Lower leg skin (tissue), 4 donors: ENCODE measurements at regions not wholly inside any gene's neighbourhood (a gene's known extent, or its start where the extent isn't known, plus 50 kb on each side); places are given as distances from the start of the nearest gene placed in this dataset.

ENCODE experiments used
- DNase-seq, 2 donors: peaks; one replicate each; pipeline ENCODE4 v3.0.0-alpha.2; 2019; ENCODE audit warnings: low spot score in 2 of 2
- H3K4me3 ChIP-seq: fragments of 200-600 bp; sonication (generic); 2 replicates; pipeline ENCODE4 v1.5.1; 2017; ENCODE audit warnings: mild to moderate bottlenecking, low read depth; ENCODE audit not compliant: poor library complexity, severe bottlenecking
- POLR2A ChIP-seq, 2 donors: fragments of 450-650 bp; IDR thresholded peaks; one replicate each; pipeline ENCODE4 v1.6.1; 2016 to 2017; ENCODE audit warnings: antibody characterized with exemption in 2 of 2, mild to moderate bottlenecking in 1 of 2, moderate library complexity in 1 of 2
- WGBS, 2 donors: methylation state at CpG; one replicate each; pipeline ENCODE4 v1.1.5; 2018; 5-methylcytosine and 5-hydroxymethylcytosine counted together
- intact Hi-C: fragments of 100-400 bp; cut with DNase I; formaldehyde crosslinking; loops from one replicate; pipeline ENCODE4 v1.15.0; 2023; ENCODE audit warnings: low total_unique reads
- TF ChIP-seq, protein P1 (sequence below), 3 donors: fragments of 450-650 bp; IDR thresholded peaks; one replicate each; pipeline ENCODE4 v1.5.1; 2016; ENCODE audit warnings: antibody characterized with exemption in 3 of 3, mild to moderate bottlenecking in 3 of 3, moderate library complexity in 2 of 3

DNA sequence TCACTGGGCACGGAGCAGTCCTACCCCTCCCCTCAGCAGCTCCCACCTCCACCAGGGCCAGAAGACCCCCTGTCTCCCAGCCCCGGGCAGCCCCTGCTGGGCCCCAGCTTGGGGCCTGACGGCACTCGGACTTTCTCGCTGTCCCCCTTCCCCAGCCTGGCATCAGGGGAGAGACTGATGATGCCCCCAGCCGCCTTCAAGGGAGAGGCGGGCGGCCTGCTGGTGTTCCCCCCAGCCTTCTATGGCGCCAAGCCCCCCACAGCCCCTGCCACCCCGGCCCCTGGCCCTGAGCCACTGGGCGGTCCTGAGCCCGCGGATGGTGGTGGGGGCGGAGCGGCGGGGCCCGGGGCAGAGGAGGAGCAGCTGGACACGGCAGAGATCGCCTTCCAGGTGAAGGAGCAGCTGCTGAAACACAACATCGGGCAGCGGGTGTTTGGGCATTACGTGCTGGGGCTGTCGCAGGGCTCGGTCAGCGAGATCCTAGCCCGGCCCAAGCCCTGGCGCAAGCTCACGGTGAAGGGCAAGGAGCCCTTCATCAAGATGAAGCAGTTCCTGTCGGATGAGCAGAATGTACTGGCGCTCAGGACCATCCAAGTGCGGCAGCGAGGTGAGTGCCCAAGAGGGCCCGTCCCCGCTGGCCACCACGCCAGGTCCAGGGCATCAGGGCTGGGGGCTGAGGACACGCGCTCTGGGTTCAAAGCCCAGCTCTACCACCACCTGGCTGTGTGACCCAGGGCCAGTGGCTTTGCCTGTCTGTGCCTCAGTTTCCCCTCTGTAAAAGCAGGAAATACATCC lies 58.6 kb downstream of the PHETA1 start:
- intact Hi-C loops: loop anchor here (10.0 kb wide), 2 partner anchors 285 to 415 kb away; no protein-coding TSS in a partner anchor
- no peak for DNase-seq
- no peak overlapping the region for H3K4me3 ChIP-seq
- WGBS, 2 donors: 80 to 83% methylated on average over 20 to 34 of the region's 37 CpGs
- TF ChIP-seq, protein P1, sequence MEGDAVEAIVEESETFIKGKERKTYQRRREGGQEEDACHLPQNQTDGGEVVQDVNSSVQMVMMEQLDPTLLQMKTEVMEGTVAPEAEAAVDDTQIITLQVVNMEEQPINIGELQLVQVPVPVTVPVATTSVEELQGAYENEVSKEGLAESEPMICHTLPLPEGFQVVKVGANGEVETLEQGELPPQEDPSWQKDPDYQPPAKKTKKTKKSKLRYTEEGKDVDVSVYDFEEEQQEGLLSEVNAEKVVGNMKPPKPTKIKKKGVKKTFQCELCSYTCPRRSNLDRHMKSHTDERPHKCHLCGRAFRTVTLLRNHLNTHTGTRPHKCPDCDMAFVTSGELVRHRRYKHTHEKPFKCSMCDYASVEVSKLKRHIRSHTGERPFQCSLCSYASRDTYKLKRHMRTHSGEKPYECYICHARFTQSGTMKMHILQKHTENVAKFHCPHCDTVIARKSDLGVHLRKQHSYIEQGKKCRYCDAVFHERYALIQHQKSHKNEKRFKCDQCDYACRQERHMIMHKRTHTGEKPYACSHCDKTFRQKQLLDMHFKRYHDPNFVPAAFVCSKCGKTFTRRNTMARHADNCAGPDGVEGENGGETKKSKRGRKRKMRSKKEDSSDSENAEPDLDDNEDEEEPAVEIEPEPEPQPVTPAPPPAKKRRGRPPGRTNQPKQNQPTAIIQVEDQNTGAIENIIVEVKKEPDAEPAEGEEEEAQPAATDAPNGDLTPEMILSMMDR (IDR thresholded peaks at IDR 0.05): no peak
- no peak for TF ChIP-seq POLR2A (IDR thresholded peaks at IDR 0.05)

DNA sequence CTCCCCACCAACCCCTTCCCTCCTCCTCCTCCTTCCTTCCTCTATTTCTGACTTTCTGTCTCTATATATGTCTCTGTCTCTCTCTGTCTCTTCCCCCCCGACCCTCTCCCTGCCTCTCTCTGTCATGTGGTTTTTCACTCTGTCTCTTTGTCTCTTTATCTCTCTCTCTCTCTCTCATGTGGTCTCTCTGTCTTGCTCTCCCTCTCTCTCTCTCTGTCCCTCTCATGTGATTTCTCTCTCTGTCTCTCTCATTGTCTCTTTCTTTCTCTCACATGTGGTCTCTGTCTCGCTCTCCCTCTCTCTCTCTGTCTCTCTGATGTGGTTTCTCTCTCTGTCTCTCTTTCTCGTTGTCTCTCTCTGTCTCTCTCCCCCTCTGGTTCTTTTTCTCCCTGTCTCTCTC lies 59.3 kb downstream of the PHETA1 start:
- intact Hi-C loops: no loop called here

DNA sequence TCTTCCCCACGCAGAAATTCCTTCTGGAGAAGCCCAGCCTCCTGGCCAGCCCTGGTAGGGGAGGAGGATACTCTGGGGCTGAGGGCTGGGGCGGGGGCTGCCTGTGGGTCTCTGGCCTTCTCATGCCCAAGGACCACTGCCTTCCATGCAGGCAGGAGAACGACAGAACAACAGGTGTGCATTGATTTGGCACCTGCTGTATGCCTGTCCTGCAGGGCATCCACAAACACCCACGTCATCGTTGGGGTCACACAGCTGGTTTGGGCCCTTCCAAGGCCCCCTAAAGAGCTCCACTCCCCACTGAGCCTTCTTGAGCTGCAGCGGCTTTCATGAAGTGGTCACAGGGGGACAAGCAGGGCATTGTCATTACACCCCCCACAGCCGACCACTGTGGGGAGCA lies 60.4 kb downstream of the PHETA1 start:
- H3K4me3 ChIP-seq: no peak overlapping the region
- TF ChIP-seq, protein P1 (IDR thresholded peaks at IDR 0.05): no peak
- no peak for TF ChIP-seq POLR2A (IDR thresholded peaks at IDR 0.05)
- intact Hi-C loops: no loop called here
- WGBS, 2 donors: 82 to 84% methylated on average over 7 of the region's 7 CpGs
- DNase-seq: no peak

More for the DNA sequence above, 59.3 kb downstream of the PHETA1 start:
- H3K4me3 ChIP-seq: no peak overlapping the region
- no peak for DNase-seq
- no peak for TF ChIP-seq POLR2A (IDR thresholded peaks at IDR 0.05)
- TF ChIP-seq, protein P1 (IDR thresholded peaks at IDR 0.05): no peak
- 55 to 56% methylated on average over 3 of the region's 3 CpGs for WGBS, 2 donors

DNA sequence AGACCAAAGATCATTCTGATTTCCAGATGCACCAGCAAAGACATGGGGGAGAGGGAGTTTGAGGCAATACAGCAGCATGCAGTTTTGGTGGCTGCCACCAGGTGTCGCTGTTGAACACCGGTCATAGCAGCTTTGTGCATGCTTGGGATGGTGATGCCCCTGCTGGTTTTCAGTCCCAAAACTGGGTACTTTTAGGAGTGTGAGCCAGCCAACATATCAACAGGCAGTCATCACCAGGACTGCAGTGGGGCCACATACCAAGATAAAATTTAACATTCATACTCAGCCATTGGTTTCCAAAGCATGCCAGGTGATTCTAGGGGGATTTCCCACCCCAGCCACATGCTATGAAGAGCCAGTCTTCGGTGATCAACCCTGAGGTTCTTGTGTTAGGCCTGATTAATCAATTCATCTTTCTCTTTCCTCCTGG lies 64.2 kb downstream of the PHETA1 start:
- 46 to 59% methylated on average over 3 of the region's 3 CpGs for WGBS, 2 donors
- no peak overlapping the region for H3K4me3 ChIP-seq
- no peak for DNase-seq
- TF ChIP-seq POLR2A (IDR thresholded peaks at IDR 0.05): no peak
- TF ChIP-seq, protein P1 (IDR thresholded peaks at IDR 0.05): no peak
- intact Hi-C loops: no loop called here

DNA sequence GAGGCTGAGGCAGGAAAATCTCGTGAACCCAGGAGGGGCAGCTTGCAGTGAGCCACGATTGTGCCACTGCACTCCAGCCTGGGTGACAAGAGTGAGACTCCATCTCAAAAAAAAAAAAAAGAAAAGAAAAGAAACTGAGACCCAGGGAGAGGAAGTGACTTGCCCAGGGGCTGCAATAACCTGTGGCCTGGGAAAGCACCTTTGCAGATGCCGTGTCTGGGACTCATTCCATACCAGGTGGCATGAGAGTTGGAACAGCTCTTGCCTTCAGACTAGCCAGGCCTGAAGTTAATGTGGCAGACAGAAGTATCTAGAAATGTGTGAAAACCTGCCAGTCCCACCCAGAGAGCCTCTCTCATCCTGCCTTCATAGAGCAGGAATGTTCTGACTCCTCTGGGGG lies 65.4 kb downstream of the PHETA1 start:
- WGBS, 2 donors: 58 to 62% methylated on average over 3 of the region's 3 CpGs
- intact Hi-C loops: no loop called here
- no peak for TF ChIP-seq POLR2A (IDR thresholded peaks at IDR 0.05)
- TF ChIP-seq, protein P1 (IDR thresholded peaks at IDR 0.05): no peak
- DNase-seq: no peak
- no peak overlapping the region for H3K4me3 ChIP-seq
